GM12878 (cell line): ENCODE measurements at regions not wholly inside any gene's neighbourhood (a gene's known extent, or its start where the extent isn't known, plus 50 kb on each side); places are given as distances from the start of the nearest gene placed in this dataset.
"Not testable (repeated sequence)": the region's sequence is repeated elsewhere in the genome, so short reads cannot be mapped to it uniquely, and the experiment has no call there.

Experiments
- BCL11A ChIP-seq: IDR thresholded peaks from 2 replicates; pipeline ENCODE4 v1.6.1; 2011; ENCODE audit warnings: low read depth, low read length
- CTCF ChIP-seq, 3 experiments: IDR thresholded peaks in 2 of 3; conservative IDR thresholded peaks in 1 of 3; 2 replicates each; pipeline ENCODE4 v1.5.1; 2011; ENCODE audit warnings: low read depth in 3 of 3, low read length in 3 of 3, mild to moderate bottlenecking in 3 of 3, control low read depth in 2 of 3, moderate library complexity in 2 of 3, inconsistent platforms in 1 of 3, mixed read lengths in 1 of 3; ENCODE audit not compliant: control insufficient read depth in 2 of 3, insufficient read depth in 1 of 3; ENCODE audit errors: extremely low read depth in 1 of 3
- FOXK2 ChIP-seq: fragments of 450-650 bp; IDR thresholded peaks from 2 replicates; pipeline ENCODE4 v1.6.1; 2017; ENCODE audit warnings: mild to moderate bottlenecking, moderate library complexity
- MXI1 ChIP-seq: fragments of 150-350 bp; IDR thresholded peaks from 2 replicates; pipeline ENCODE4 v1.6.1; 2011; ENCODE audit warnings: low read depth, mild to moderate bottlenecking, inconsistent platforms, low read length, improper control_type of control experiment
- RAD51 ChIP-seq: fragments of 450-650 bp; IDR thresholded peaks from 2 replicates; pipeline ENCODE4 v1.6.1; 2016; ENCODE audit warnings: moderate library complexity, mild to moderate bottlenecking, inconsistent platforms
- USF2 ChIP-seq: IDR thresholded peaks from 2 replicates; pipeline ENCODE4 v1.6.1; 2011; ENCODE audit warnings: low read depth, low read length, improper control_type of control experiment, borderline replicate concordance

GRCh38 chr12:93094222-93094621 is 165.1 kb upstream of the EEA1 start:
- not testable (repeated sequence) for TF ChIP-seq RAD51; CTCF (IDR thresholded peaks at IDR 0.05 in 2 of 3, conservative IDR thresholded peaks at IDR 0.05 in 1 of 3; ENCODE audit: control insufficient read depth in 2 of 3, extremely low read depth in 1 of 3, insufficient read depth in 1 of 3, low read depth in 3 of 3, low read length in 3 of 3); USF2; MXI1; BCL11A; FOXK2
